GM19324 (cell line): ENCODE measurements at regions not wholly inside any gene's neighbourhood (a gene's known extent, or its start where the extent isn't known, plus 50 kb on each side); places are given as distances from the start of the nearest gene placed in this dataset.

ENCODE experiments used
- ATAC-seq: cut with Tn5 transposase; IDR thresholded peaks from one replicate; pipeline ENCODE4 v1.9.1; 2021; ENCODE audit warnings: mild to moderate bottlenecking, moderate library complexity; ENCODE audit not compliant: unreplicated experiment, low FRiP score

DNA sequence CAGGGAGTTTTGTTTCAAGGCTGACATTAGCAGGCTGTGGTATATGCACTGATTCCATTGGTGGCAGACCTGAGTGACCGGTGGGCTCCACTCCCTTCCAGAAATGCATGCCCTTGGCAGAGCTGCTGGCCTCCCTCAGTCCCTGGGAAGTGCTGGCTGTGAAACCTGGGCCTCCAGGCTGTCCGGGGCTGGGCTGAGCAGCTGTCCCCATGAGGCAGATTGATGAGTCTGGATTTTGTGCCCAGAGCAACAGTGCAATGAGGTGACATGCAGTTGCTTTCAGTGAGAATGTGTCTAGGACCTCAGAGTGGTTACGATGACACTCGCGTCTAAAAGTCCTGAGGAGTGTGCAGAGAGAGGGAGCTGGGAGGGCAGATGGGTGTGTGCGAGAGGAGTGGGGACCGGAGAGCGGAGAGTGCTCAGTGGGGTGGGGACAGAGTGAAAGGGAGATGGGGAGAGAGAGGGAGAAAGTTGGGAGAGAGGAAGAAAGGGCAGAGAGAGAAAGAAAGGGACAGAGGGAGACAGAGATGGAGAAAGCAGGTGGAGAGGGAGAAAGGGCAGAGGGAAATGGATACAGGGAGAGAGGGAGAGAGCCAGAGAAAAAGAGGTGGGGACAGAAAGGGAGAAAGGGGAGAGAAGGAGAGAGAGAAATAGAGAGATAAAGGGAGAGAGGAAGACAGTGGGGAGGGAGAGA, 978.3 kb downstream of the BRD1 start:
- ATAC-seq, result no peak

DNA sequence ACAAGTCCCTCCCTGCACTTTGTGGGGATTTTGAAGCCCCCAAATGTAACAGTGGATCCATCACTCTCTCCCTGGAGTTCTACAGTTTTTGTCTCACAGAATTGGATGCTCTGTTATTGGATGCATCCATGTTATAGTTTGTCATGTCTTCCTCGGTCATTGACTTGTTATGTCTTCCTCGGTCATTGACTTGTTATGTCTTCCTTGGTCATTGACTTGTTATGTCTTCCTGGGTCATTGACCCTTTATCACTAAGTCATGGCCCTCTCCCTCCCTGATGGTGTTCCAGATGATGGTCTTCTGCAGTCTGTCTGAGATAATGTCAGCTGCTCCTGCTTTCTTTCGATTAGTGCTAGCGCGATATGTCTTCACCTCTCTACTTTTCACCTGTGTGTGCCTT, 981.5 kb downstream of the BRD1 start:
- no peak for ATAC-seq

DNA sequence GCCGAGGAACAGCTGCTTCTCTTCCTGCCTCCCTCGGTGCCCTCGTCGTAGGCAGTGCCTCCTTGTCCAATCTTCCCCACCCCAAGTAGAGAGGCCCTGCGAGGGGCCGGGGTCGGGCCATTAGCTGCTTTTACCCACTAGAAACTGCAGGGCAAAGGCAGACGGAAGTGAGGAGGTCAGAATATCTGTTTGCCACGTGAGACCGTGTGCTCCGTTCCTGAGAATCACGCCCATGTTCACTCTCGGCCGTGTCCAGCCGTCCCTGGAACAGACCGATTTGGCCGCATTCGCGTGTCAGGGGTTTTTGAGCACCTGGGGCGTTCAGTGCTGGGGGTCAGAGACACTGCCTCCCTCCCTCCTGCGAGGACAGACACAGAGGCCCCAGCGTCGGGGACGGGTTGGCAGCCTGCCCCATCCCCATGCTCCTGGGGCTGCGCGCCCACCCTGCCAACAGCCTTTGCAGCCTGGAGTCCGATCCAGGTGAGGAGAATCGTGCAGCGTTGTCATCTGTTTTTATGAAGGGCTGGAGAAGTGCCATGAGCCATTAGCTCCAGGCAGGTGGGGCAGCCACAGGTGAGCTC, 982.2 kb downstream of the BRD1 start:
- ATAC-seq, result no peak

DNA sequence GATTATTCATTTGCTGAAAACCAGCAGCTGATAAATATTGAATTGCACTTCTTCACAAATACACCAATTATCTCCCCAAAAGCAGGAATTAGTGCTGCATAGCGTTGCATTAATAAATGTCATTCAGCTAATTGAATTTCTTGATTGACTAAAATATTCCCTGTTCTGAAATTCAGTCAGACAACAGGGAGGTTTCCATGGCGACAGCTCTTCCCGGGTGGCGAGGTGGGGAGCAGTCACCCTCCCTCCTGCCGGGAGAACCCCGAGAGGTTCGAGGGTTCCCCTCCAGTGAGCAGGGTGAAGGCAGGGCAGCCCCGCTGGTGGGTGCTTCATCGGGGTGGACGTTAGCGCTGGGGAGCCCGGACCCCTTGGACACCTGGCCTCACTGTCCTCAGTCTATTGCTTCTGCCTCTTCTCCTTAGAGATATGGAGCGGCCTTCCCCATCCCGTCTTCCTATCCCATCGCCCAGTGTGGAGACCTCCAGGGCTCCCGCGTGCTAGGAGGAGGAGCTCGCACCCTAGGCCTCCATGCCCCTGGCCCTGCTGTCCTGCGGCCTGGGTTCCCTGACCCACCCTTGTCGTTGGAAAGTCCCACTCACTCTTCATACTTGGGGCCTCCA, 983.5 kb downstream of the BRD1 start:
- ATAC-seq, result no peak

DNA sequence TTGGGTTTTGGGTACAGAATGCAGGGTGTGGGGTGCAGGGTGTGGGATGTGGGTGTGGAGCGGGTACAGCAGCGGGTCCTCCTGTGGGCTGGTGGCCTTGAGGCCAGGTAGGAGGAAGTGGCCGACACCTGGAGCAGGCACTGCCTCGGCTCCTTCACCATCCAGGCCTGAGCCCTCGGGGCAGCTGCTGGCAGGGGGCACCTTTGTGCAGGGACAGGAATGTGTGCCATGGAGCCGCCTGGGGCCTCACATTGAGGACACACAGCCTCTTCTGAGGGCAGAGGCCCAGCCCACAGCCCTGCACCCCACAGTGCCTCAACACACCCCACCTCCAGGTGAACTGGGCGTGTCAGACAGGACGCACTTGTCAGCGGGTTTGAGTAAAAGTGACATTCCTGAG, 984.0 kb downstream of the BRD1 start:
- ATAC-seq, result no peak

DNA sequence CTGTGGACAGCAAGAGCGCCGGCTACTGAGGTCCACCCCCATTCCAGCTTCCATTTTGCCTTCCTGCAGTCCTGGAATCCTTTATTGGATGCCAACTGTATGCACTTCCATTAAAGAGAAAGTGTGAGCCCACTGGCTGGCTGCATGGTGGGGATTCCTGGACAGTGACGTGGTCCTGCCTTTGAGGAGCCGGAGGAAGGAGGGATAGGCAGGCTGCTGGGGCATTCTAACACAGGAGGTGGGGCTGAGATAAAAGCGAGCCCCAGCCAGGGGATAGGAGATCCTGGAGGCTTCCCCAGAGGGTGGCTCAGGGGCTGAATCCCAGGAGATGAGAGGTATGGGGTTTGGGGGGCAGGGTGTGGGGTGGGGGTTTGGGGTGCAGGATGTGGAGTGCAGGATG, 984.7 kb downstream of the BRD1 start:
- no peak for ATAC-seq

DNA sequence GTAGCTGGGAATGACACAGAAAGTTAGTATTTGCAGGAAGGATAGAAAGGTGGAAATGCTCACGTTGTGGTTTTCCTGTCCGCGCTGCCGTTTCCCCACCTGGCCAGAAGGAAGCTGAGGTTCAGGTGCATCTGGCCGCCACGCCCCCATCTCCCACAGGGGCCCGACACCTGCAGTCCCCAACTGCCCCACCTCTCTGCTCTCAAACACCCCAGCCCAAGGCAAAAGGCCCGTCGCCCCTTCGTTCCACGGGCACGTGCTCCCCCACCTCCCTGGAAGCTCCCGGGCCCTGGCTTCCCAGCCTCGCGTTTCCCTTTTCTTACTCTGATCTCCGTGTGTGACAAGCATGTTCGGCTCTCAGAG, 985.1 kb downstream of the BRD1 start:
- no peak for ATAC-seq

DNA sequence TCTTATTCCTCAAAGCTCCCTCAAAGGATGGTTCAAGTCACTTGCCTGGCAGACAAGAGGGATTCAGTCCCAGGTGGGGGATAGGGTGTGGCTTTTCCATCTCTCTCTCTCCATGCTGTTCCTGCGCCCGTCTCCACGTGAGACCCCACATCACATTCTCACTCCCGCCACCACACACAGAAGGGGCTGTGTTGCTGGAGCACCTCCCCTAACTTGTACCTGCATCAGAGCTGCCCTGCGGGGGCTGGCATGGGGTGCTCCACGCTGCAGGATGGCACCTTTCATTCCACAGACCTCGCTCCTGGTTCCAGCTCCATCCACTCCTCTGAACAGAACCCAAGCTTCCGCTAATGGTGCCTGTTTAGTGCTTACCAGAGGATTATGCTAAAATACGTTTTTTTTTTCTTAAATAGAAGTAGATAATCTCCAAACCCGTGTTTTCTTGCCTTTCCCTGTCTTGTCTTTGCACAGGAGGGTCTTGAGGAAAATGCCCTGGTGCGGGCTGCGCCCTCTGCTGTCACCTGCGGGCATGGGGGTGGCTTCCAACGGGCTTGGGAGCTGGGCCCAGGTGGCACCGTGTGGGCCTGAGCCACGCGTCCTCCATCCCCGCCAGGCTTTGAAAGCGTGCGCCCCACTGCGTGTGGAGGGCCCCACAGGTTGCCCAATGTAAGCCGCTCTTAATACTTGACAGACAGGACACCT, 985.6 kb downstream of the BRD1 start:
- ATAC-seq, result no peak

DNA sequence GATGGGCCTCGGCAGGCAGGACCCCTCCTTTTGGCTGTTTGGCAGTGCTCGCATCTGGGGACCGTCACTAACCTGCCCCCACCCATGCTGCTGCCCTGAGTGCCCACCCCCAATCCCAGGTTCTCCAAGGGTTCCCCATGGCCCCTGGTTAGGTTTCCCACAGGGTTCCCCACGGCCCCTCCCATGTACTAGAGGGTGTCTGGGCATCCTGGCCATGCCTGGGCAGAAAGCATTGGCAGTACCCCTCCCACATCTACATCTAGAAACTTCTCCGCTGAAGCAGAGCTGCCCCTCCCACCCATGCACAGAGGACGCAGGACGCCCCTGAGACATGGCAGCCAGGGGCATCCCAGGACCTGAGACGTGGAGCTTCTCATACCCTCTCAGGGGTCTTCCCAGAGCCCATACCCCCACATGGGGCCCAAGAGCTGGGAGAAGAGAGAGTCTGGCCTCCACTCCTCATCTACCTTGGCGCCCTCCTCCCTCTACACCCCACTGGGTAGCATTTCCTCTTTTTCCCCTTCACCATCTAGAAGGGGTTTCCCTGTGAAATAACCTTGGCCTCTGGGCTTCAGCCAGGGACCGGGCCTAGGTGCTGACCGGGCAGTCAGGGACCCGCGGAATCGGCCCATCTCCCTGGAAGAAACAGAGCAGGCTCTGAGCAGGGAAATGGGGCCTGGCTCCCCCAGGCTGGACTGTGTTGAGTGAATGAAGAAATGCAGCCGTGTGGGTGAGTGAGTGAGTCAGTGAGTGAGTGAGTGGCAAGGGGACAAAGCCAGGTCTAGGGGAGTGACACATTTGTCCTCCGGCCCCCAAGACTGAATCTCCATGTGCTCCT, 987.3 kb downstream of the BRD1 start:
- ATAC-seq, result no peak

DNA sequence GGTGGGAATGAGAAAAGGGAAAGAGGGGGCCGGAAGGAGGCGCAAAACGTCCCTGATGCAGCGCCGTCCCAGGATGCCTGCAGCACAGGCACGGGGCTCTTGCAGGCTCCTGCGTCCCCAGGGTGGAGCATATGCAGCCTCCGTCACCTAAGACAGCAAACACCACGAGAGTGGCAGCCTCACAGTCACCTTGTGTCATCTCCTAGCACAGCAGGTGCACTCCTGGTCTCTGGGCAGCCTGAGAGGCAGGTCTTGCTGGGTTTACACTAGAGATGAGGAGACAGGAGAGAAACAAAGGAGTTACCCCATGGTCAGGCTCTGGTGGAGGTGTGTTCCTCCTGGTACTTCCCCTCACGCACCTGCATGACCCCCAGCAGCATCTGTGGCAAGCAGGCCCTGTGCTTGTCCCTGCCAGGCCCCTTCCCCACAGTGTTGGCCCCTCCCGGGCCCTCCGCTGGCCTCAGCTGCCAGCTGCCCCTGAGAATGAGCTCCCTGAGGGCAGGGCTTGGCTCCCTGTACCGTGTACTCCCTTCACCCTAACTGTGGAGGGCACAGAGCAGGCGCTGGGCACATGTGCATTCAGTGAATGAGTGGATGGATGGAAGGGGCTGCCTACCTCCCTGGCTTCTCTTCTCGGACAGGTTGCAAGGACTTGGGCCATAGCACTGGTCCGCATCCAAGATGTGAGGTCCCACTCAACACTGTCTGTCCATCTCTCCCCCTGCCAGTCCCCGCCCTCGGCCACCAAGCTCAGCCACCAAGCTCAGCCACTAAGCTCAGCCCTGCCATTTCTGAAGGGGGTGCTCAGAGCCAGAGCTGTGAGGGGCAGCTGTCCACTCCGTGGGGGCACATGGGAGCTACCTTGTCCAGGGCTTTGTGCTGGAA, 988.6 kb downstream of the BRD1 start:
- no peak for ATAC-seq

DNA sequence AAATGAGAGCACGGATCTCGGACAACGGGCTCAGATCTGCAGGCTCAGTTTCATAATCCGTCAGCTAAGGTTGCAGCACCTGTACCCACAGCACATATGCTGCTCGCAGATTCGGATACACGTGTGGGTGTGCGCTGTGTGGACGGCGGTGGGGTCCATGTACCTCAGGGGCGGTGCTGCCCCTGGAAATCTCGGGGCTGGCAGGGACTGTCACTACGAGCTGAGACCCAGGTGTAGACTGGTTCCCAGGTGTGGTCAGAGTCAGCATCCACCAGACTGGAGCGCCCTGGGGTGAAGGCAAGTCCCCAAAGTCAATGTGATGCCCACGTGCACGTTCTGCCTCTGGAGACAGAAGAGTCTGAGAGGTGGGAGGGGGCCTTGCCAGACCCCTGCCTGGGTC, 989.3 kb downstream of the BRD1 start:
- no peak for ATAC-seq

DNA sequence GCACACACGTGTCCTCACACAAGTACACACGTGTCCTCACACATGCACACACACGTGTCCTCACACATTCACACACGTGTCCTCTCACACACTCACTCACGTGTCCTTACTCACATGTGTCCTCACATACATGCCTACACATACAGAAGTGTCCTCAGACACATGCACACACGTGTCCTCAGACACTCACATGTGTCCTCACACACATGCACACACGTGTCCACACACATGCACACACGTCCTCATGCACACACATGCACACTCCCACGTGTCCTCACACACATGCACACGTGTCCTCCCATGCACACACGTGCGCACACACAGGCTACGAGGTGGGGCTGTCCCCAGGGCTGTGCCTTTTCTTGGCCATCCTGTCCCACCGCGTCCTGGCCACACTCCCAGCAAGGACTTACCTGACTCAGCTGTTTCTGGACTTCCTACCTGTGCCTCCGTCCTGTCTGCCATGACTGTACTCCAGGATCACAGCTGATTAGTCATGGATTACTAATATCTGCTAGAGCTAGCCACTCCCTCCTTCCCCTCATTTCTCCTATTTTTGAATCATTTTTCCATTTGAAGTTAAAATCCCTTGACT, 990.2 kb downstream of the BRD1 start:
- ATAC-seq, result no peak

DNA sequence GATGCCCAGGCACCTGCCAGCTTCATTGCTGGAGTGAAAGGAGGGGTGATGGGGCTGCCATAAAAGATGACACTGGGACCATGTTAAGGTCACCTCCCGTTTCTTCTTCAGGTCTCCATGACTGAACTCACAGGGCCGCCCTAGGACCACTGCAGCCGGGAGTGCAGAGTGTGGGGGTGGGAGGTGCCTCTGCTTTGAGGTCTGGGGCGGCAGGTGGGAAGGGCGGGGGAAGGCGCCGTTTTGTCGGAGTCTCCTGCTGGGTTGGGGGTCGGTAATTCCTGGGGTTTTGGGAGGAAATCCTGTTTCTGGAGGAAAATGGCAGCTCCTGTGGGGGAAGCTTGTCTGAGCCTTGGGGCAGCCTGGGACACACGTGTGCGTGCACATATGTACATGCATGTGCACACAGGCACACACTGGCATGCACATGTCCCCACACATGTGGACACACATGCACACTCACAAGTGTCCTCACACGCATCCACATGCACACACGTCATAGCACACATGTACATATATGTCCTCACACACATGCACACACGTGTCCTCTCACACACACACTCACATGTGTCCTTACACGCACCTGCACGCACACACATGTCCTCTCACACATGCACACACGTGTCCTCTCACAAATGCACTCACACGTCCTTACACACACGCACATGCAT, 990.9 kb downstream of the BRD1 start:
- no peak for ATAC-seq

DNA sequence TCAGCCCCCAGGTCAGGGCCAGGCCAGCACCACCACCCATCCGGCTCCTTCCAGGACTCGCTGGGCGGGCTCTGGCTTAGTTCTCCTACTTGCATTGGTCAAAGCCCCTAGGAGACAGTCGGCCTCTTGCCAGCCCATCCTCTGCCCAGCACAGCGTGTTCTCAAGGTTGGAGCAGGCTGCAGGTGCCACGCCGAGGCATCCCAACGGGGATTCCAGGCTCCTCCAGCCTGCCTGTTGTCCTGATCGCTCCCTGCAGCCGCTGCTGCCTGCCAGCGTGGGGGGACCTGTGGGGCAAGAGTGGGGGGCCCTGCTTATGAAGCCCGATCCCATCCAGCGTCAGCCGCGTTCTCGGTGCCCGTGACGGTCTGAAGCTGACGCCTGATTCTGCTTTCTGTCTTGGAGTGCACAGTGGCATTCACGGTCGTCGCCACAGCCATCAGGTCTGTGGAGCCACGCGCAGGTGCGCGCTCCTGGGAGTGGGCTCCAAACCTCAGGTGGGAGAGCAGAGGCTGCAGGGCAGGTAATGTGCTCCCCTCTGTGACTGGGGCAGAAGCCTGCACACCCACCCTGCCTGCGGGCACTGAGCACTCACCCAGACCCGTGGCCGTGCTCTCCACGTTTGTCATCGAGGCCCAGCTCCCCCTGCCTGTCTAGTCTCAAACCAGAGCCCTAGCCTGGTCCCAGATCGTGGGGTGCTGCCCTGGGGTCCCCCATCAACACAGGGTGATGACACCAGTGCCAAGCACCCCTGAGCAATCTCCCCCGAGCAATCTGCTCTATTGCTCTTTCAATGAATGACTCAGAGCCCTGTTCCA, 991.6 kb downstream of the BRD1 start:
- no peak for ATAC-seq

DNA sequence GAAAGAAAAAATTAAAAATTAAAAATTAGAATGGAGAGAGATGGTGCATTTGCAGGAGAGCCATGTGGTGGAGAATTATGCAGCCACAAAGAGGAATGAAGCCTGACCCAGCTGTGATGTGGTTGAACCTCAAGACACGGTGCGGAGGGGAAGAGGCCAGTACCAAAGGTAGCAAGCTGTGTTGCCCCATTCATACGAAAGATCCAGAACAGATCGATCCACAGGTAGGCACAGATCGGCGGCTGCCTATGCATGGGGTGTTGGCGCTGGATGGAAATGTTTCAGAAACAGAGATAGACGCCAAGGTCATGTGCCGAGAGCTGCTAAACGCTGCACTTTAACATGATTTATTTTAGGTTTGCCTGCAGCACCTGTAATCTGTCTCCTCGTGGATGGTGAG, 992.3 kb downstream of the BRD1 start:
- no peak for ATAC-seq

DNA sequence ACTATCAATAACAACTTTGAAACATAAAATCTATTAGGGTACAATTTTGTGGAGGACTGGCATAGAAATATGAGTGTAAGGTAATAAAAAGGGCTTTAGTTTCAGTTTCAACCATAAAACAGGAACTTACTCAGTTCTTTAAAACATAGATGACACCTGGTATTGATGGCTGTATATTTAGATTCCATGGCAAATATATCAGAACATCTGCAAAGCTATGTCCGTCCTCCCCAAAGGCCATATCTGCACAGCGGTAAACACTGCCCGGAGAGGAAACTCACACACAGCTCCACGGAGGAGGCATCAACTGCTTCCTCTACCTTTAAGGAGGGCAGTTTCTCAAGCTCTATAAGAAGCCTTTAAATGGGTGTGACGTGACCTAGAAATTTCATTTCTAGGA, 993.3 kb downstream of the BRD1 start:
- no peak for ATAC-seq

DNA sequence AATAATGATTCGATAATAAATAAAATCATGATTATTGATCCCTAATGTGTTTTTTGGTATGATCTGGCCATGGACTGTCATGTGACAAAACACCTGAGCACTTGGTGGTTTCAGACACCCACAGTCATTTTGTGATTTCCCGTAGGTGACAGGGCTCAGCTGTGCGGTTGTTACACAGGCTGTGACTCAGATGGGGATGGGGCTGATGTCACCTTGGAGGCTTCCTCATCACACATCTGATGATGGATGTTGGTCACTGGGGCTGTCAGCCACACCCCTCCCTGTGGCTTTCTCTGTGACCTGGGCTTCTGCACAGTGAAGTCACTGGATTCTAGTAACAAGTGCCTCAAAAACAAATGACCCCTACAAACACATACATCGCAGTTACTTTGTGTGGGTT, 995.1 kb downstream of the BRD1 start:
- no peak for ATAC-seq

DNA sequence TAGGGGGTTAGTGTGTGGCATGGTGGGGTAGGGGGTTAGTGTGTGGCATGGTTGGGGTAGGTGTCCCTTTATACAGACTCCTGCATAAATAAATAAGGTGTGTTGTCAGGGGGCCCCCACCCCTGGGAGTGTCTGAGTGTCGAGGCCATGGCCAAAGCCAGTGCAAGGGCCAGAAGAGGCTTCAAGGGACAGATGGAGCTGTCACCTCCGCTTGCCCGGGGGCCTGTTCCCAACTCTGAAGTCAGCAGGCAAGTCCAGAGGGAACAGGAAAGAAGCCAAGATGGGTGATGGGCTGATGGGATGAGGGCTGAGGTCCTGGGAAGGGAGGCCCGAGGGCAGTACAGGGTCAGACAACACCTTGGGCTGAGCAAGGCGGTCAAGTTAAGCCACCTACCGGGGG, 997.8 kb downstream of the BRD1 start:
- no peak for ATAC-seq
